HepG2 (cell line): ENCODE measurements at regions not wholly inside any gene's neighbourhood (a gene's known extent, or its start where the extent isn't known, plus 50 kb on each side); places are given as distances from the start of the nearest gene placed in this dataset.
A peak's percentile ranks its signal among the peaks of the same experiment; 100 is the strongest.

ENCODE experiments used
- FOXP1 ChIP-seq, 2 experiments: fragments of 450-650 bp in 1 of 2; IDR thresholded peaks; 2 replicates each; pipeline ENCODE4 v1.6.1; 2017 to 2018; ENCODE audit warnings: antibody characterized with exemption in 1 of 2
- GATAD2A ChIP-seq: IDR thresholded peaks from 2 replicates; pipeline ENCODE4 v1.6.1; 2016
- HNF4A ChIP-seq: sonication (generic); formaldehyde crosslinking; IDR thresholded peaks from 2 replicates; pipeline ENCODE4 v1.4.0; 2020; ENCODE audit warnings: missing genetic modification reagents
- LCORL ChIP-seq, 2 experiments: fragments of 450-650 bp in 1 of 2; sonication (generic) in 1 of 2; formaldehyde crosslinking in 1 of 2; IDR thresholded peaks; 2 replicates each; pipeline versions ENCODE4 v1.5.0 to v1.6.1; 2017 to 2020; ENCODE audit warnings: antibody characterized with exemption in 1 of 2, missing genetic modification reagents in 1 of 2
- NR2F2 ChIP-seq: IDR thresholded peaks from 2 replicates; pipeline ENCODE4 v1.6.1; 2012; ENCODE audit warnings: low read depth, inconsistent platforms, borderline replicate concordance
- PHF21A ChIP-seq: sonication (generic); formaldehyde crosslinking; IDR thresholded peaks from 2 replicates; pipeline ENCODE4 v1.5.0; 2020; ENCODE audit warnings: mild to moderate bottlenecking, missing genetic modification reagents
- SNAPC2 ChIP-seq: sonication (generic); formaldehyde crosslinking; IDR thresholded peaks from 2 replicates; pipeline ENCODE4 v1.8.1; 2022; ENCODE audit warnings: mild to moderate bottlenecking, missing genetic modification reagents
- SOX13 ChIP-seq, 3 experiments: fragments of 450-650 bp in 1 of 3; sonication (generic) in 1 of 3; formaldehyde crosslinking in 1 of 3; IDR thresholded peaks in 2 of 3; conservative IDR thresholded peaks in 1 of 3; 2 replicates each; pipeline versions ENCODE4 v1.5.0 to v1.6.1; 2016 to 2020; ENCODE audit warnings: antibody characterized with exemption in 1 of 3, mild to moderate bottlenecking in 1 of 3, missing compliant biosample characterization in 1 of 3, missing genetic modification reagents in 1 of 3, moderate library complexity in 1 of 3
- ZNF354B ChIP-seq: sonication (generic); formaldehyde crosslinking; IDR thresholded peaks from 2 replicates; pipeline ENCODE4 v1.8.0; 2022; ENCODE audit warnings: mild to moderate bottlenecking, missing genetic modification reagents
- ZNF563 ChIP-seq: sonication (generic); formaldehyde crosslinking; IDR thresholded peaks from 2 replicates; pipeline ENCODE4 v1.8.0; 2022; ENCODE audit warnings: mild to moderate bottlenecking, moderate library complexity, missing genetic modification reagents
- ZNF776 ChIP-seq: sonication (generic); formaldehyde crosslinking; IDR thresholded peaks from 2 replicates; pipeline ENCODE4 v1.4.0; 2020; ENCODE audit warnings: mild to moderate bottlenecking, missing genetic modification reagents
- TF ChIP-seq, protein P1 (sequence below): sonication (generic); formaldehyde crosslinking; IDR thresholded peaks from 2 replicates; pipeline ENCODE4 v1.5.0; 2020; ENCODE audit warnings: mild to moderate bottlenecking, missing genetic modification reagents
- TF ChIP-seq, protein P2 (sequence below): sonication (generic); formaldehyde crosslinking; IDR thresholded peaks from 2 replicates; pipeline ENCODE4 v1.4.0; 2020; ENCODE audit warnings: low read depth, mild to moderate bottlenecking, missing genetic modification reagents
- TF ChIP-seq, protein P3 (sequence below): sonication (generic); formaldehyde crosslinking; IDR thresholded peaks from 2 replicates; pipeline ENCODE4 v1.4.0; 2020; ENCODE audit warnings: missing genetic modification reagents
- TF ChIP-seq, protein P4 (sequence below): IDR thresholded peaks from 2 replicates; pipeline ENCODE4 v1.6.1; 2016; ENCODE audit warnings: missing genetic modification reagents, missing compliant biosample characterization
- TF ChIP-seq, protein P5 (sequence below): IDR thresholded peaks from 2 replicates; pipeline ENCODE4 v1.6.1; 2016; ENCODE audit warnings: low read depth, control low read depth
- TF ChIP-seq, protein P6 (sequence below): sonication (generic); formaldehyde crosslinking; IDR thresholded peaks from 2 replicates; pipeline ENCODE4 v1.4.0; 2020; ENCODE audit warnings: missing genetic modification reagents

DNA sequence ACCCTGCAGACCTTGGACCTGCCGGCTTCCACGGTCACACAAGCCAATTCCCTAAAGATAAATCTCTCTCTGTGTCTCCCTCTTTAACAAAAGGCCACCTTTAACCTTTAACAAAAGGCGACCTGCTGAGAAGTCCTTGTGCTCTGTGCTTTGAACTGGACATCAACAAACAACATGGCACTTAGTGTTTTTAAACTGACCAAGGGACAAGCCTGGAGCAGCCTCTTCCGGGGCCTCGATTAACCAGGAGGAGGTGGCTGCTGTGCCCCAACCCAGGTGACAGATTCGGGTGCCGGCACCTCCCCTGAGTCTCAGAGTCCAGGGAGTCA, 135.3 kb downstream of the RTP5 start (continued):
- TF ChIP-seq, protein P1, sequence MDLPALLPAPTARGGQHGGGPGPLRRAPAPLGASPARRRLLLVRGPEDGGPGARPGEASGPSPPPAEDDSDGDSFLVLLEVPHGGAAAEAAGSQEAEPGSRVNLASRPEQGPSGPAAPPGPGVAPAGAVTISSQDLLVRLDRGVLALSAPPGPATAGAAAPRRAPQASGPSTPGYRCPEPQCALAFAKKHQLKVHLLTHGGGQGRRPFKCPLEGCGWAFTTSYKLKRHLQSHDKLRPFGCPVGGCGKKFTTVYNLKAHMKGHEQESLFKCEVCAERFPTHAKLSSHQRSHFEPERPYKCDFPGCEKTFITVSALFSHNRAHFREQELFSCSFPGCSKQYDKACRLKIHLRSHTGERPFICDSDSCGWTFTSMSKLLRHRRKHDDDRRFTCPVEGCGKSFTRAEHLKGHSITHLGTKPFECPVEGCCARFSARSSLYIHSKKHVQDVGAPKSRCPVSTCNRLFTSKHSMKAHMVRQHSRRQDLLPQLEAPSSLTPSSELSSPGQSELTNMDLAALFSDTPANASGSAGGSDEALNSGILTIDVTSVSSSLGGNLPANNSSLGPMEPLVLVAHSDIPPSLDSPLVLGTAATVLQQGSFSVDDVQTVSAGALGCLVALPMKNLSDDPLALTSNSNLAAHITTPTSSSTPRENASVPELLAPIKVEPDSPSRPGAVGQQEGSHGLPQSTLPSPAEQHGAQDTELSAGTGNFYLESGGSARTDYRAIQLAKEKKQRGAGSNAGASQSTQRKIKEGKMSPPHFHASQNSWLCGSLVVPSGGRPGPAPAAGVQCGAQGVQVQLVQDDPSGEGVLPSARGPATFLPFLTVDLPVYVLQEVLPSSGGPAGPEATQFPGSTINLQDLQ (CRISPR knock-in tag), result no peak
- TF ChIP-seq, protein P2, sequence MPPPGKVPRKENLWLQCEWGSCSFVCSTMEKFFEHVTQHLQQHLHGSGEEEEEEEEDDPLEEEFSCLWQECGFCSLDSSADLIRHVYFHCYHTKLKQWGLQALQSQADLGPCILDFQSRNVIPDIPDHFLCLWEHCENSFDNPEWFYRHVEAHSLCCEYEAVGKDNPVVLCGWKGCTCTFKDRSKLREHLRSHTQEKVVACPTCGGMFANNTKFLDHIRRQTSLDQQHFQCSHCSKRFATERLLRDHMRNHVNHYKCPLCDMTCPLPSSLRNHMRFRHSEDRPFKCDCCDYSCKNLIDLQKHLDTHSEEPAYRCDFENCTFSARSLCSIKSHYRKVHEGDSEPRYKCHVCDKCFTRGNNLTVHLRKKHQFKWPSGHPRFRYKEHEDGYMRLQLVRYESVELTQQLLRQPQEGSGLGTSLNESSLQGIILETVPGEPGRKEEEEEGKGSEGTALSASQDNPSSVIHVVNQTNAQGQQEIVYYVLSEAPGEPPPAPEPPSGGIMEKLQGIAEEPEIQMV (CRISPR knock-in tag), result no peak
- TF ChIP-seq, protein P3, sequence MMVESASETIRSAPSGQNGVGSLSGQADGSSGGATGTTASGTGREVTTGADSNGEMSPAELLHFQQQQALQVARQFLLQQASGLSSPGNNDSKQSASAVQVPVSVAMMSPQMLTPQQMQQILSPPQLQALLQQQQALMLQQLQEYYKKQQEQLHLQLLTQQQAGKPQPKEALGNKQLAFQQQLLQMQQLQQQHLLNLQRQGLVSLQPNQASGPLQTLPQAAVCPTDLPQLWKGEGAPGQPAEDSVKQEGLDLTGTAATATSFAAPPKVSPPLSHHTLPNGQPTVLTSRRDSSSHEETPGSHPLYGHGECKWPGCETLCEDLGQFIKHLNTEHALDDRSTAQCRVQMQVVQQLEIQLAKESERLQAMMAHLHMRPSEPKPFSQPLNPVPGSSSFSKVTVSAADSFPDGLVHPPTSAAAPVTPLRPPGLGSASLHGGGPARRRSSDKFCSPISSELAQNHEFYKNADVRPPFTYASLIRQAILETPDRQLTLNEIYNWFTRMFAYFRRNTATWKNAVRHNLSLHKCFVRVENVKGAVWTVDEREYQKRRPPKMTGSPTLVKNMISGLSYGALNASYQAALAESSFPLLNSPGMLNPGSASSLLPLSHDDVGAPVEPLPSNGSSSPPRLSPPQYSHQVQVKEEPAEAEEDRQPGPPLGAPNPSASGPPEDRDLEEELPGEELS (CRISPR knock-in tag), result peak; percentile 32; the same call in 1 of the 2 replicates
- TF ChIP-seq, protein P4, sequence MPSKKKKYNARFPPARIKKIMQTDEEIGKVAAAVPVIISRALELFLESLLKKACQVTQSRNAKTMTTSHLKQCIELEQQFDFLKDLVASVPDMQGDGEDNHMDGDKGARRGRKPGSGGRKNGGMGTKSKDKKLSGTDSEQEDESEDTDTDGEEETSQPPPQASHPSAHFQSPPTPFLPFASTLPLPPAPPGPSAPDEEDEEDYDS (CRISPR knock-in tag), result peak; percentile 17; the same call in 1 of the 2 replicates
- TF ChIP-seq FOXP1 (IDR thresholded peaks at IDR 0.05), result no peak
- peak; percentile 61; the same call in 1 of the 2 replicates for TF ChIP-seq FOXP1 (CRISPR knock-in tag; IDR thresholded peaks at IDR 0.05)
- peak; percentile 65 for TF ChIP-seq SOX13 (IDR thresholded peaks at IDR 0.05)
- peak in 1 of 2 experiments; percentile 93; a peak in 2 of 4 replicates for TF ChIP-seq SOX13 (CRISPR knock-in tag; conservative IDR thresholded peaks at IDR 0.05 in 1 of 2, IDR thresholded peaks at IDR 0.05 in 1 of 2)
- TF ChIP-seq GATAD2A (CRISPR knock-in tag), result peak; percentile 9; the same call in 1 of the 2 replicates
- no peak for TF ChIP-seq ZNF776 (CRISPR knock-in tag)
- peak; percentile 66 for TF ChIP-seq HNF4A
- TF ChIP-seq SNAPC2, result 0 out of 2 replicates have a peak, but pooled peaks have one; percentile 54
- peak; percentile 60 for TF ChIP-seq NR2F2
- no peak for TF ChIP-seq LCORL (IDR thresholded peaks at IDR 0.05)
- TF ChIP-seq LCORL (CRISPR knock-in tag; IDR thresholded peaks at IDR 0.05), result 0 out of 2 replicates have a peak, but pooled peaks have one; percentile 26
- 0 out of 2 replicates have a peak, but pooled peaks have one; percentile 29 for TF ChIP-seq ZNF563 (CRISPR knock-in tag)
- peak; percentile 34; the same call in 1 of the 2 replicates for TF ChIP-seq ZNF354B (CRISPR knock-in tag)
- TF ChIP-seq, protein P5, sequence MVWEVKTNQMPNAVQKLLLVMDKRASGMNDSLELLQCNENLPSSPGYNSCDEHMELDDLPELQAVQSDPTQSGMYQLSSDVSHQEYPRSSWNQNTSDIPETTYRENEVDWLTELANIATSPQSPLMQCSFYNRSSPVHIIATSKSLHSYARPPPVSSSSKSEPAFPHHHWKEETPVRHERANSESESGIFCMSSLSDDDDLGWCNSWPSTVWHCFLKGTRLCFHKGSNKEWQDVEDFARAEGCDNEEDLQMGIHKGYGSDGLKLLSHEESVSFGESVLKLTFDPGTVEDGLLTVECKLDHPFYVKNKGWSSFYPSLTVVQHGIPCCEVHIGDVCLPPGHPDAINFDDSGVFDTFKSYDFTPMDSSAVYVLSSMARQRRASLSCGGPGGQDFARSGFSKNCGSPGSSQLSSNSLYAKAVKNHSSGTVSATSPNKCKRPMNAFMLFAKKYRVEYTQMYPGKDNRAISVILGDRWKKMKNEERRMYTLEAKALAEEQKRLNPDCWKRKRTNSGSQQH, result no peak
- TF ChIP-seq PHF21A (CRISPR knock-in tag), result 0 out of 2 replicates have a peak, but pooled peaks have one; percentile 26
- TF ChIP-seq, protein P6, sequence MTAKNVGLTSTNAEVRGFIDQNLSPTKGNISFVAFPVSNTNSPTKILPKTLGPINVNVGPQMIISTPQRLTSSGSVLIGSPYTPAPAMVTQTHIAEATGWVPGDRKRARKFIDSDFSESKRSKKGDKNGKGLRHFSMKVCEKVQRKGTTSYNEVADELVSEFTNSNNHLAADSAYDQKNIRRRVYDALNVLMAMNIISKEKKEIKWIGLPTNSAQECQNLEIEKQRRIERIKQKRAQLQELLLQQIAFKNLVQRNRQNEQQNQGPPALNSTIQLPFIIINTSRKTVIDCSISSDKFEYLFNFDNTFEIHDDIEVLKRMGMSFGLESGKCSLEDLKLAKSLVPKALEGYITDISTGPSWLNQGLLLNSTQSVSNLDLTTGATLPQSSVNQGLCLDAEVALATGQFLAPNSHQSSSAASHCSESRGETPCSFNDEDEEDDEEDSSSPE, result no peak
